ENCODE measurements at regions not wholly inside any gene's neighbourhood (a gene's known extent, or its start where the extent isn't known, plus 50 kb on each side); places are given as distances from the start of the nearest gene placed in this dataset.

DNA sequence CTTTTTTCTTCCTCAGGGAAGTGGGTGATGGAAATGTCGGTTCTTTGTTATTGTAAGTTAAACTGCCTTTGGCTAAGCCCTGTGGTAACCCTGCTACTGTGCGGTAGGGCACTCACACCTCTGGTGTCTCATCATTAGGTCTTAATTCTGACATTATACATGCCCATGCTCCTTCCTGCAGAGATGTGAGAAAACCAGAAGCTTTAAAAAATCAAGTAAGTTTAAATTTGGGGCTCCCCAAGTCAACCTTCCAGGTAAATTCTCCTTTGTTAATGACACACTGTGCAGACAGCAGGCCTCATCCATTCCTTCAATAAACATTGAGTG is 155.8 kb downstream of the FAM43A start:
- DNase-seq (ENCODE audit: low read depth) = no peak
- H3K4me3 ChIP-seq (ENCODE audit: low read depth, low read length) = no peak overlapping the region
- no peaks in the 10 kb centered on the region for H3K36me3 ChIP-seq (ENCODE audit: control insufficient read depth, insufficient read depth, low read length)
- peaks cover 2% of the 10 kb centered on the region for H3K27me3 ChIP-seq (ENCODE audit: control insufficient read depth, insufficient read depth, low read length)
- TF ChIP-seq, protein P1, sequence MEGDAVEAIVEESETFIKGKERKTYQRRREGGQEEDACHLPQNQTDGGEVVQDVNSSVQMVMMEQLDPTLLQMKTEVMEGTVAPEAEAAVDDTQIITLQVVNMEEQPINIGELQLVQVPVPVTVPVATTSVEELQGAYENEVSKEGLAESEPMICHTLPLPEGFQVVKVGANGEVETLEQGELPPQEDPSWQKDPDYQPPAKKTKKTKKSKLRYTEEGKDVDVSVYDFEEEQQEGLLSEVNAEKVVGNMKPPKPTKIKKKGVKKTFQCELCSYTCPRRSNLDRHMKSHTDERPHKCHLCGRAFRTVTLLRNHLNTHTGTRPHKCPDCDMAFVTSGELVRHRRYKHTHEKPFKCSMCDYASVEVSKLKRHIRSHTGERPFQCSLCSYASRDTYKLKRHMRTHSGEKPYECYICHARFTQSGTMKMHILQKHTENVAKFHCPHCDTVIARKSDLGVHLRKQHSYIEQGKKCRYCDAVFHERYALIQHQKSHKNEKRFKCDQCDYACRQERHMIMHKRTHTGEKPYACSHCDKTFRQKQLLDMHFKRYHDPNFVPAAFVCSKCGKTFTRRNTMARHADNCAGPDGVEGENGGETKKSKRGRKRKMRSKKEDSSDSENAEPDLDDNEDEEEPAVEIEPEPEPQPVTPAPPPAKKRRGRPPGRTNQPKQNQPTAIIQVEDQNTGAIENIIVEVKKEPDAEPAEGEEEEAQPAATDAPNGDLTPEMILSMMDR (IDR thresholded peaks at IDR 0.05; ENCODE audit: insufficient read depth, low read length, poor library complexity, severe bottlenecking) = no peak

DNA sequence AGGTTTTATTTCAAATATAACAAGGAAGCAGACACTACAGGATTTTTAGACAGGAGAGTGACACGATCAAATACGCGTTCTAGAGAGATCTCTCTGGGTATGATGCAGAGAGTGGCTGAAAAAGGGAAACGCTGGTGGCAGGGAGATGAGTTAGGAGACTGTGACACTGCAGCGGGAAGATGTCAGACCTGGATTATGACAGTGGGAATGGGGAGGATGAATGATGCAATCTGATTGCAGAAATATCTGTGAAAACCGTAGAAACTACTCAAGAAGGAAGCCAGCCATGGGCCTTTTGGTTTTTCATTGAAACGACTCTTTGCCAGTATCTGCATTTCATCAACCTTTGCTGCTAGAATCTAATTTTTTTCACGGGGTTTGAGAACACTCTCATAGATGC is 157.9 kb downstream of the FAM43A start:
- Histone ChIP-seq H3K4me3 (ENCODE audit: low read depth, low read length) (no peak overlapping the region), H3K27me3 (ENCODE audit: control insufficient read depth, insufficient read depth, low read length) (no peaks in the 10 kb centered on the region), H3K36me3 (ENCODE audit: control insufficient read depth, insufficient read depth, low read length) (no peaks in the 10 kb centered on the region)
- TF ChIP-seq, protein P1 (IDR thresholded peaks at IDR 0.05; ENCODE audit: insufficient read depth, low read length, poor library complexity, severe bottlenecking) = no peak
- no peak for DNase-seq (ENCODE audit: low read depth)

DNA sequence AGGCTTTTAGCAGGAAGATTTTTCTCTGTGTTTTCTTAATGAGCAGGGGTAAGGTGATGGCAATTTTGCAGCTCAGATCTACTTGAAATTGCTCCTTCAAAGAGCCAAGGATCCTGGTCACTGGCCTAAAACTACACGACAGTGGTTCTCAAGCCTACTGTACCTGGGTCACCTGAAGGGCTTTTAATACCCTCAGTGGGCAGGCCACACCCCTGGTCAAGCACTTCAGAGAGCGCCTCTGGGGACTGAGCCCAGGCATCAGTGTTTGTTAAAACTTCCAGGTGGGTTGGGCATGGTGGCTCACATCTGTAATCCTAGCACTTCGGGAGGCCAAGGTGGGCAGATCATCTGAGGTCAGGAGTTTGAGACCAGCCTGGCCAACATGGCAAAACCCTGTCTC is 158.4 kb downstream of the FAM43A start:
- no peak overlapping the region for H3K4me3 ChIP-seq (ENCODE audit: low read depth, low read length)
- no peaks in the 10 kb centered on the region for H3K36me3 ChIP-seq (ENCODE audit: control insufficient read depth, insufficient read depth, low read length)
- no peak for DNase-seq (ENCODE audit: low read depth)
- TF ChIP-seq, protein P1 (IDR thresholded peaks at IDR 0.05; ENCODE audit: insufficient read depth, low read length, poor library complexity, severe bottlenecking) = no peak
- H3K27me3 ChIP-seq (ENCODE audit: control insufficient read depth, insufficient read depth, low read length) = no peaks in the 10 kb centered on the region

DNA sequence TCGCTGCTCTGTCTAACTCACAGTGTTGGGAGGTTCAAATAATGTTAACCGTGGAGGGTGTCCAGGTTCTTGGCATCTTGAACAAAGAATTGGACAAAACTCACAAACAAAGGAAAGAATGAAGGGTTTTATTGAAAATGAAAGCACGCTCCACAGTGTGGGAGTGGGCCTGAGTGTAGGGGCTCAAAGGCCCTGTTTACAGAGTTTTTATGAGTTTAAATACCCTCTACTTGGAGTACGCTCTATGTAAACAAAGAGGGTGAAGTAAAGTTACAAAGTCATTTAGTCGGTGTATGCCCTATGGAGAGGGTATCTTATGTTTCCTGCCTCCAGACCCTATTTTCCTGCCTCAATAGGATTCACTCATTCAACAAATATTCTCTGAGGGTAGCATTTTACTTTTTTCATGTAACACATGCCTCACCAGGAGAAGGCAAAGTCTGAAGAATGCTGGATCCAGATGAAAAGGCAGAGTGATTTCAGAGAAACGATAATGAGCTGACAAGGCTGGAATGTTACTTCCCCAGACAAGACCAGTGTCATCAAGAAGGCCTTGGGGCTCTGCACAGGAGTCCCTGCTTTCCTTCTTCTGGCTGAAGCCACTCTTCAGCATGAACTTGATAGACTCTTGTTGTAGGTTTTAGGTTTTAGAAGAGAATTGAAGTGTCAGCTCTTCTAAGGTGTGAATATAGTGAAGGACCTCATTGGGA is 163.6 kb downstream of the FAM43A start:
- TF ChIP-seq, protein P1 (IDR thresholded peaks at IDR 0.05; ENCODE audit: insufficient read depth, low read length, poor library complexity, severe bottlenecking) = no peak
- no peak for DNase-seq (ENCODE audit: low read depth)
- H3K27me3 ChIP-seq (ENCODE audit: control insufficient read depth, insufficient read depth, low read length) = peaks cover 3% of the 10 kb centered on the region
- no peaks in the 10 kb centered on the region for H3K36me3 ChIP-seq (ENCODE audit: control insufficient read depth, insufficient read depth, low read length)
- H3K4me3 ChIP-seq (ENCODE audit: low read depth, low read length) = no peak overlapping the region

DNA sequence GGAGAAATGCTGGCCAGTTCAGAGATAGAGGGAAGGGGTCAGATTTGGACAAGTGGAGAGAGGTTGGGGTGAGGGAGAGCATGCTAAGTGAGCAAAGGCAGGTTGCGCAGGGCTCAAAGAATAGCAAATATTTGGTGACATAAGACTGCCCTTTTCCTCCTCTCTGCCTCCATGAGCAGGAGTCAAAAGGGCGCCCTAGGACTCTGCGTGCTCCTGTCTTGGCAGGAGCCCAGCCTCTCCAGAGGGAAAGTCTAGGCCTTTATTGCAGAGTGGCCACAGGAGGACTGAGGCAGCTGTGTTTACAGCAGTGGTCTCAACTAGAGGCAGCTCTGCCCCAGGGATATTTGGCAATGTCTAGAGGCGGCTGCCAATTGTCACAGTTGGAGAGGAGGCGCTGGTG is 165.6 kb downstream of the FAM43A start:
- no peak for DNase-seq (ENCODE audit: low read depth)
- TF ChIP-seq, protein P1 (IDR thresholded peaks at IDR 0.05; ENCODE audit: insufficient read depth, low read length, poor library complexity, severe bottlenecking) = no peak
- no peak overlapping the region for H3K4me3 ChIP-seq (ENCODE audit: low read depth, low read length)
- no peaks in the 10 kb centered on the region for H3K36me3 ChIP-seq (ENCODE audit: control insufficient read depth, insufficient read depth, low read length)
- H3K27me3 ChIP-seq (ENCODE audit: control insufficient read depth, insufficient read depth, low read length) = peaks cover 3% of the 10 kb centered on the region

DNA sequence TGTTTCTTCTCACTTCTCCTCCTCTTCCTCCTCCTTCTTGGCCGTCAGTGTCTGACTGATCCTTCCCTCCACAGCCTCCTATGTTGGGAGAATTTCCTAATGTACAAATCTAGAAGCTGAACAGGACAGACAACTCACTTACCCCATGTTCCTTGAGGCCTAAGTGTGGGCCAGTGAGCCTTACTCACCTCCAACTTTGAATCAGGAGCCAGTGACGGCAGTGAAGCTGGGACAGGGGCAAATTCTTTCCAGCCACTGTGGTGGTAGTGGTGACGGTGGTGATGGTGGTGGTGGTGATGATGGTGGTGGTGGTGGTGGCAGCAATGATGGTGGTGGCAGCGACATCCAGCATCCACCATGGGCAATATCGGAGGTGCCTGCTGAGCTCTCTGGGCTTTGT is 166.3 kb downstream of the FAM43A start:
- no peak for DNase-seq (ENCODE audit: low read depth)
- TF ChIP-seq, protein P1 (IDR thresholded peaks at IDR 0.05; ENCODE audit: insufficient read depth, low read length, poor library complexity, severe bottlenecking) = no peak
- Histone ChIP-seq H3K27me3 (ENCODE audit: control insufficient read depth, insufficient read depth, low read length) (peaks cover 3% of the 10 kb centered on the region), H3K4me3 (ENCODE audit: low read depth, low read length) (no peak overlapping the region), H3K36me3 (ENCODE audit: control insufficient read depth, insufficient read depth, low read length) (no peaks in the 10 kb centered on the region)
